ENCODE measurements at regions not wholly inside any gene's neighbourhood (a gene's known extent, or its start where the extent isn't known, plus 50 kb on each side); places are given as distances from the start of the nearest gene placed in this dataset.

- no peak overlapping the region for H3K9ac ChIP-seq (ENCODE audit: insufficient read depth, low read length, poor library complexity, severe bottlenecking)
- no peaks in the 10 kb centered on the region for H3K27me3 ChIP-seq (ENCODE audit: control insufficient read depth in 2 of 2, insufficient read depth in 2 of 2, low read length in 2 of 2)
- no peak overlapping the region for H3K27ac Mint-ChIP-seq
- H3K4me2 ChIP-seq (replicated peaks; ENCODE audit: extremely low read depth, low read length, poor library complexity, severe bottlenecking) = no peak overlapping the region
- peaks cover 0 to 5% (median 2%) of the 10 kb centered on the region in 7 donors for H3K9me3 Mint-ChIP-seq
- no peak for DNase-seq
- no peaks in the 10 kb centered on the region for H3K36me3 ChIP-seq (replicated peaks in 1 of 2; ENCODE audit: control insufficient read depth in 1 of 2, insufficient read depth in 2 of 2, low read length in 2 of 2)
- no peaks in the 10 kb centered on the region for H4K20me1 ChIP-seq (ENCODE audit: insufficient read depth, low read length)
- no peaks in the 10 kb centered on the region for H3K4me1 Mint-ChIP-seq
- H3K36me3 Mint-ChIP-seq = no peaks in the 10 kb centered on the region
- no peak overlapping the region for H3K4me3 Mint-ChIP-seq
- TF ChIP-seq, protein P1, sequence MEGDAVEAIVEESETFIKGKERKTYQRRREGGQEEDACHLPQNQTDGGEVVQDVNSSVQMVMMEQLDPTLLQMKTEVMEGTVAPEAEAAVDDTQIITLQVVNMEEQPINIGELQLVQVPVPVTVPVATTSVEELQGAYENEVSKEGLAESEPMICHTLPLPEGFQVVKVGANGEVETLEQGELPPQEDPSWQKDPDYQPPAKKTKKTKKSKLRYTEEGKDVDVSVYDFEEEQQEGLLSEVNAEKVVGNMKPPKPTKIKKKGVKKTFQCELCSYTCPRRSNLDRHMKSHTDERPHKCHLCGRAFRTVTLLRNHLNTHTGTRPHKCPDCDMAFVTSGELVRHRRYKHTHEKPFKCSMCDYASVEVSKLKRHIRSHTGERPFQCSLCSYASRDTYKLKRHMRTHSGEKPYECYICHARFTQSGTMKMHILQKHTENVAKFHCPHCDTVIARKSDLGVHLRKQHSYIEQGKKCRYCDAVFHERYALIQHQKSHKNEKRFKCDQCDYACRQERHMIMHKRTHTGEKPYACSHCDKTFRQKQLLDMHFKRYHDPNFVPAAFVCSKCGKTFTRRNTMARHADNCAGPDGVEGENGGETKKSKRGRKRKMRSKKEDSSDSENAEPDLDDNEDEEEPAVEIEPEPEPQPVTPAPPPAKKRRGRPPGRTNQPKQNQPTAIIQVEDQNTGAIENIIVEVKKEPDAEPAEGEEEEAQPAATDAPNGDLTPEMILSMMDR (IDR thresholded peaks at IDR 0.05) = no peak
- H3K4me1 ChIP-seq (ENCODE audit: control insufficient read depth in 1 of 2, insufficient read depth in 2 of 2, low read length in 2 of 2) = no peaks in the 10 kb centered on the region
- intact Hi-C loops (cut with micrococcal nuclease) = no loop called here
- H3K27me3 Mint-ChIP-seq (ENCODE audit: low read depth in 3 of 3) = no peaks in the 10 kb centered on the region
- no peak overlapping the region for H3K27ac ChIP-seq (ENCODE audit: low read depth in 1 of 2, low read length in 2 of 2)
- H3K79me2 ChIP-seq (ENCODE audit: insufficient read depth, low read length) = no peaks in the 10 kb centered on the region
- no peak overlapping the region for H3K4me3 ChIP-seq (replicated peaks in 1 of 3; ENCODE audit: low read depth in 2 of 3, low read length in 3 of 3)
- no peak overlapping the region for H2AFZ ChIP-seq (ENCODE audit: insufficient read depth, low read depth, low read length, poor library complexity, severe bottlenecking)
- no peaks in the 10 kb centered on the region for H3K9me3 ChIP-seq (replicated peaks in 1 of 2; ENCODE audit: control insufficient read depth in 1 of 2, insufficient read depth in 1 of 2, low read length in 2 of 2)
Observed at GRCh38 chr4:125045311-125045710, 269.4 kb upstream of the FAT4 start.

- TF ChIP-seq, protein P1 (IDR thresholded peaks at IDR 0.05) = no peak
- Mint-ChIP-seq H3K27ac (no peak overlapping the region), H3K4me1 (no peaks in the 10 kb centered on the region), H3K9me3 (peaks cover 0 to 5% (median 2%) of the 10 kb centered on the region in 7 donors), H3K36me3 (no peaks in the 10 kb centered on the region), H3K4me3 (no peak overlapping the region), H3K27me3 (ENCODE audit: low read depth in 3 of 3) (no peaks in the 10 kb centered on the region)
- Histone ChIP-seq H4K20me1 (ENCODE audit: insufficient read depth, low read length) (no peaks in the 10 kb centered on the region), H3K27ac (ENCODE audit: low read depth in 1 of 2, low read length in 2 of 2) (no peak overlapping the region), H2AFZ (ENCODE audit: insufficient read depth, low read depth, low read length, poor library complexity, severe bottlenecking) (no peak overlapping the region), H3K4me2 (replicated peaks; ENCODE audit: extremely low read depth, low read length, poor library complexity, severe bottlenecking) (no peak overlapping the region), H3K79me2 (ENCODE audit: insufficient read depth, low read length) (no peaks in the 10 kb centered on the region), H3K9me3 (replicated peaks in 1 of 2; ENCODE audit: control insufficient read depth in 1 of 2, insufficient read depth in 1 of 2, low read length in 2 of 2) (no peaks in the 10 kb centered on the region), H3K9ac (ENCODE audit: insufficient read depth, low read length, poor library complexity, severe bottlenecking) (no peak overlapping the region), H3K4me1 (ENCODE audit: control insufficient read depth in 1 of 2, insufficient read depth in 2 of 2, low read length in 2 of 2) (no peaks in the 10 kb centered on the region), H3K27me3 (ENCODE audit: control insufficient read depth in 2 of 2, insufficient read depth in 2 of 2, low read length in 2 of 2) (no peaks in the 10 kb centered on the region), H3K4me3 (replicated peaks in 1 of 3; ENCODE audit: low read depth in 2 of 3, low read length in 3 of 3) (no peak overlapping the region), H3K36me3 (replicated peaks in 1 of 2; ENCODE audit: control insufficient read depth in 1 of 2, insufficient read depth in 2 of 2, low read length in 2 of 2) (no peaks in the 10 kb centered on the region)
- no CpG with 5 or more reads among the region's 3 CpGs for WGBS (ENCODE audit: insufficient coverage)
- DNase-seq = no peak
- intact Hi-C loops (cut with micrococcal nuclease) = no loop called here
Observed at GRCh38 chr4:125044886-125045285, 269.9 kb upstream of the FAT4 start.
